Ectodermal cell (in vitro differentiated cells): ENCODE measurements at regions not wholly inside any gene's neighbourhood (a gene's known extent, or its start where the extent isn't known, plus 50 kb on each side); places are given as distances from the start of the nearest gene placed in this dataset.
"Not testable (repeated sequence)": the region's sequence is repeated elsewhere in the genome, so short reads cannot be mapped to it uniquely, and the experiment has no call there.

Experiments used
- H3K27ac ChIP-seq: 2 replicates; pipeline ENCODE4 v1.7.0; 2013; ENCODE audit warnings: mild to moderate bottlenecking, low read depth, low read length; ENCODE audit not compliant: insufficient read depth, poor library complexity, severe bottlenecking
- H3K27me3 ChIP-seq: 2 replicates; pipeline ENCODE4 v1.7.0; 2013; ENCODE audit warnings: mild to moderate bottlenecking, low read length; ENCODE audit not compliant: insufficient read depth, control insufficient read depth, poor library complexity, severe bottlenecking
- H3K36me3 ChIP-seq: one replicate; pipeline ENCODE4 v1.7.0; 2013; ENCODE audit warnings: low read length; ENCODE audit not compliant: control insufficient read depth, insufficient read depth
- H3K4me1 ChIP-seq: one replicate; pipeline ENCODE4 v1.7.0; 2013; ENCODE audit warnings: low read length; ENCODE audit not compliant: control insufficient read depth, insufficient read depth
- H3K4me3 ChIP-seq: 2 replicates; pipeline ENCODE4 v1.7.0; 2013; ENCODE audit warnings: low read depth, low read length, control low read depth; ENCODE audit not compliant: insufficient read depth
- H3K9me3 ChIP-seq: 2 replicates; pipeline ENCODE4 v1.7.0; 2013; ENCODE audit warnings: mild to moderate bottlenecking, low read length, moderate library complexity; ENCODE audit not compliant: control insufficient read depth
- WGBS, 2 experiments: methylation state at CpG; one replicate each; pipeline ENCODE4 v1.1.7; 2013; ENCODE audit warnings: missing lambda C conversion rate in 2 of 2; 5-methylcytosine and 5-hydroxymethylcytosine counted together

DNA sequence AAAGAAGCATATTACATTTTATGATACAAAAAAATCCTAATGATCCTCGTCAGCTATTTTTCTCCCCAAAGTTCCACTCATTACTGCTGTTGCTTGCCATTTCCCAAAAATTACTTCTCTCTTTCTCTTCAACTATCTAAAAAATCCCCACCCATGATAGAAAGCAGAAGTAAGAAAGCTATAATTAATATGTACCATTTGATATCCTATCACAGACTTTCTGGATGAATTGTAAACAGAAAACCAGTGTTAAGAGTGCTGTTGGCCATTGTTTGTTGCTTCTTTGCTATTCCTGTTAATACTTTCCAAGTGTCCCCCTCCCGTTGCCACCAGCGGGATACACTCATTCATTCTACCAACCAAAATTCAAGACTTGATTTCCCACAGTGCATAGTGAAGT, 136.3 kb upstream of the SMARCA2 start:
- Histone ChIP-seq H3K4me3 (no peak overlapping the region), H3K36me3 (no peaks in the 10 kb centered on the region), H3K27me3 (no peaks in the 10 kb centered on the region), H3K4me1 (no peaks in the 10 kb centered on the region), H3K9me3 (no peaks in the 10 kb centered on the region), H3K27ac (no peak overlapping the region)
- WGBS, 2 experiments = 97% methylated on average over 3 of the region's 3 CpGs

DNA sequence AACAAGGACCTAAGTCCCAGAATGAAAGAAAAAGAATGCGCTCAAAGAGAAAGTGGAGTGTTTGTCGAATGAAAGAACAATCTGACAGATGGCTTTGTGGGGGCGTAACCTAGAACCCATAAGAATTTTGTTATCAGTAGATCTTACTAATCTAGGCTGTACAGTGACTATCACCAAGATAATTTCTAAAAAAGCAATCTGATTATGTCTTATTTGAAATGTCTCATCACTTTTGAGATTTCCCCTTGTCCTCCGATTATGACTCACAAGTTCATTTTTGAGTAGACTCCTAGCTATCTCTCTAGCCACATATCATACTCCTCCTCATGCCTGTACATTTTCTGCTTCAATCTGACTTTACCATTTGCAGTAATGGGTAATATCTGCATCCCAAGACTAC, 135.6 kb upstream of the SMARCA2 start:
- Histone ChIP-seq H3K36me3 (no peaks in the 10 kb centered on the region), H3K4me1 (no peaks in the 10 kb centered on the region), H3K4me3 (no peak overlapping the region), H3K27me3 (no peaks in the 10 kb centered on the region), H3K9me3 (no peaks in the 10 kb centered on the region), H3K27ac (no peak overlapping the region)
- 91 to 95% methylated on average over 4 of the region's 4 CpGs for WGBS, 2 experiments

DNA sequence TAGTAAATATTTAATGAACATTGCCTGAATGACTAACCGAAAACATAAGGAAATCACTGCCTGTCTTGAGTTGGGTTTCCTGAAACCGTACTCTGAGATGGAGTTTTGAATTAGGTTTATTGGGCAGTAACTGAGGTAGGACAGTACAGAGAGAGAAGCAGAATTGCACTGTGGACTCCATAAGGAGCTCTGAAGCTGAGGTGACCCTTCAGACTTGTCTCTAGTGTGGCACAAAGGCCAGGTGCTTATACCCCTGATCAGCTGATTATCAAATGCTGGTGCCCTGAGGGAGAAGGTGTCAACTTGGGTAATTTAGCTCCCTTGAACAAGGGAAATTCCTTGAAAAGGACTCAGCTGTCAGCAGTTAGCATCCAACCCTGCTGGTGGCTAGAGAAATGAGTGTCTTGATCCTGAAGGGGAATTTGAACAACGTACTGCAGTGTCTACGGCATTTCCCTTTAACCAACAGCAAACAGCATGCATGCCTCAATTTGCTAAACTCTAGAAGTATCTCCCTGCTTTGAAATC, 135.0 kb upstream of the SMARCA2 start:
- Histone ChIP-seq H3K9me3 (no peaks in the 10 kb centered on the region), H3K4me3 (no peak overlapping the region), H3K27me3 (no peaks in the 10 kb centered on the region), H3K36me3 (no peaks in the 10 kb centered on the region), H3K27ac (no peak overlapping the region), H3K4me1 (no peaks in the 10 kb centered on the region)
- WGBS, 2 experiments = 91% methylated on average over 4 of the region's 4 CpGs

DNA sequence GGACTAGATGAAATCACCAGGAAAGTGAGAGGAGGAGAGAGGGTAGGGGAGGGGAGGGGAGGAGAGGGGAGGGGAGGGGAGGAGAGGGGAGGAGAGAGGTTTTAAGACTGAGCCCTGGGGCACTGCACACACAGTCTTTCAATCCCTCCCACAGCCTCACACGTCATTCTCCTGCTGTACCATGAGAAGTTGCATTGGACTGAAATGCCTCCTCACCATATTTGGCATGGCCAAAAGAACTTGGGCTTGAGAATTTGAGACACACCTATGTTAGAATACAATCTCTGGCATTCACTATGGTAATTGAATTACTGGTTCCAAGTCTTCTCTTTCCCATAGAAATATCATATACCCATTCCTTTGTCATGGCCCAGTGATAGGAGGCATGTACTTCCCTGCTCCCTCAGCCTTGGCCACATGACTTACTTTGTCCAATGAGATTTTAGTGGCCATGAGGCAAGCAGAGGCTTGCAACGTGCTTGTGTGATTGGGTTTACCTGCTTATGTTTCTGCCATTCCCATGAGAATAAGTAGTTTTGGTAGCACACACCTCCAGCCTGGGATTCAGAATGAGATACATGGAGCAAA, 133.3 kb upstream of the SMARCA2 start:
- H3K4me3 ChIP-seq = no peak overlapping the region
- 64 to 79% methylated on average over 2 of the region's 2 CpGs for WGBS, 2 experiments
- H3K4me1 ChIP-seq = no peaks in the 10 kb centered on the region
- H3K36me3 ChIP-seq = no peaks in the 10 kb centered on the region
- H3K9me3 ChIP-seq = no peaks in the 10 kb centered on the region
- no peak overlapping the region for H3K27ac ChIP-seq
- no peaks in the 10 kb centered on the region for H3K27me3 ChIP-seq

DNA sequence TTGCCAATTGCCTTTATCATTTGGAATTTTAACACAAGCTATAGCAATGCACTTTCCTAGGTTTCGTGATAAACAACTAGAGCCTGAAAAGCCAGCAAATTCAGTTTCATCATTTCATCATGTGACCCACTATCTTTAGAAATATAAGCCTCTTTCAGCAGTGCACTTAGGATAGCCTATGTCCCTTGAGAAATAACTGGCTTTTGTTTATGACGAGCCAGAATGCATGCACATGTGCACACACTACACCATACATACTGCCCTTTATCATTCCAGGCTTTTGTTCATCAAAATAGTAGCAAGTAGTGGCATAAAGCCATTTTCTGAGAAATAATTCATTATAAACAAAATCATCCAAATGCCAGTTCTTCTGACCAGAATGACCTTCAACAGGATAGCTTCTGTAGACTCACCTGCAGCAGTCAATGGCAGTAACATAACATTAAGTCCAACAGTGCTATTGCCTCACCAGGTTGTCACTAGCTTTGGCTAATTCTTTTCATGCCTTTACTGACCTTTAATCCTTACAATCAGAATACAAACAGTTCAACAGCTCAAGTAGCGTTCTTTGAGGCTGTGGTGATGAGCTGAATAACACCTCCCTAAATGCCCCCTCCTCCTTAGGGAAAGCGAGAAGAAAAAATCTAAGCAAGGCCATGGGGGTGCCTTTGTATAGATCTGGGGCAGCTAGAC, 132.3 kb upstream of the SMARCA2 start:
- WGBS, 2 experiments = 92 to 96% methylated on average over 4 of the region's 4 CpGs
- no peaks in the 10 kb centered on the region for H3K4me1 ChIP-seq
- no peaks in the 10 kb centered on the region for H3K27me3 ChIP-seq
- H3K4me3 ChIP-seq = no peak overlapping the region
- H3K36me3 ChIP-seq = no peaks in the 10 kb centered on the region
- no peaks in the 10 kb centered on the region for H3K9me3 ChIP-seq
- no peak overlapping the region for H3K27ac ChIP-seq

DNA sequence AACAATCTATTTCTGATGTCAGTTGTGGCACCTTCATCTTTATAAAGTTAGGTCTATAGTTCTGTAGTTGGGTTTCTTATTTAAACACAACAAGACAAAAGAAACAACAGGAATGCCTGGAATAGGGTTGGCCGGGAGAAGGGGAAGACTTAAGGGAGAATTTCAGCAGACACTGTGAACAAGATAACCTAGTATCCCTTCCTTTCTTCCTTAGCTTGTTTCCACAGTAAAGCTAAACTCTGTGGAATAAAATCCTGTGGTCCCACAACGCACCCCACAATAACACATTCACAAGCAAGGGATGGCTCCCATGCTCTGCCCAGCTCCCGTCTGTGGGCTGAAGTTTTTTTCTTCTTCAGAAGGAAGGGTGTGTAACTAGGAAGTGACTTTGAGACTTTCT, 124.9 kb upstream of the SMARCA2 start:
- H3K4me1 ChIP-seq = no peaks in the 10 kb centered on the region
- 95 to 100% methylated on average over 3 of the region's 3 CpGs for whole genome bisulfite sequencing, 2 experiments
- H3K4me3 ChIP-seq = no peak overlapping the region
- no peaks in the 10 kb centered on the region for H3K9me3 ChIP-seq
- H3K36me3 ChIP-seq = no peaks in the 10 kb centered on the region
- H3K27me3 ChIP-seq = no peaks in the 10 kb centered on the region
- no peak overlapping the region for H3K27ac ChIP-seq

DNA sequence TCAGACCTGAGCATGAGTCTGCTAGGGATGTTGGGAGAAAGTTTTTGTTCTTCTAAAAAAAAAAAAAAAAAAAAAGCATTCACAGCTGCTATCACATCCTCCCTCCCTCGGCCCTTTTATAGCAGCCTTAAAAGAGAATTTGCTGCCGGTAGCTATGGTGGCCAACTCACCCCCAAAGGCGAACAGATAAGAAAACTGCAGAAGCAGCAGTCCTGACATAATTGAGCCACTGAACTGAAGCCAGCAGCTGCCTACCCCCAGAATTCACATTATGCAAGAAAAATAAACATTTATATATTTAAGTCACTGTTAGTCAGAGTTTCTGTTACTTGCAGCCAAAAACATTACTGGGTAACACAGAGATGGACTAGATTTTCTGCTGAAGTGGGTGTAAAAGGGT, 124.3 kb upstream of the SMARCA2 start:
- H3K36me3 ChIP-seq = no peaks in the 10 kb centered on the region
- no peaks in the 10 kb centered on the region for H3K27me3 ChIP-seq
- H3K9me3 ChIP-seq = no peaks in the 10 kb centered on the region
- no peak overlapping the region for H3K27ac ChIP-seq
- 84 to 90% methylated on average over 3 of the region's 3 CpGs for WGBS, 2 experiments
- H3K4me3 ChIP-seq = no peak overlapping the region
- no peaks in the 10 kb centered on the region for H3K4me1 ChIP-seq

- 91 to 95% methylated on average over 5 to 6 of the region's 6 CpGs for WGBS, 2 experiments
- not testable (repeated sequence) for H3K4me3 ChIP-seq, H3K9me3 ChIP-seq
Measured at GRCh38 chr9:1903080-1903704, 112.0 kb upstream of the SMARCA2 start.

GRCh38 chr9:1907465-1907864, 107.7 kb upstream of the SMARCA2 start:
- H3K27ac ChIP-seq = no peak overlapping the region
- no peaks in the 10 kb centered on the region for H3K9me3 ChIP-seq
- no peaks in the 10 kb centered on the region for H3K27me3 ChIP-seq
- no peaks in the 10 kb centered on the region for H3K4me1 ChIP-seq
- H3K36me3 ChIP-seq = no peaks in the 10 kb centered on the region
- WGBS, 2 experiments = 86 to 89% methylated on average over 1 of the region's 1 CpG
- H3K4me3 ChIP-seq = no peak overlapping the region

More at GRCh38 chr9:1903080-1903704, 112.0 kb upstream of the SMARCA2 start:
- H3K36me3 ChIP-seq, H3K4me1 ChIP-seq, H3K27ac ChIP-seq, H3K27me3 ChIP-seq: not testable (repeated sequence)

DNA sequence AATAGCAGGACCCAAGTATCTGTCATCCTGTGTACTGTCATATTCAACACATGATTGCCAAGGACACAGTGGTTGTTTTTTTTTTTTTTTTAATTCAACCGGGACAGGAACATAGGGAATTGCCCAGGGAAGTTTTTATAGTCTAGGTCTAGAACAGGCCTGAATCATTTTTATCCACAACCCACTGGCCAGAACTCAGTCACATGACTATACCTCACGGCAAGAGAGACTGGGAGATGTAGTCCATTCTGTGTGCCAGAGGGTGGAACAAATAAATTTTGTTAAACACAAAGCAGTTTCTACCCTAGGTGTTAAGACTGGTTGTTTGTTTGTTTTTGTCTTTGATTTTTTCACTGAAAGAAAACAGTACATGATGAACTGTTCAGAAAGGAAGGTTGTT, 105.8 kb upstream of the SMARCA2 start:
- Histone ChIP-seq H3K9me3 (no peaks in the 10 kb centered on the region), H3K4me1 (no peaks in the 10 kb centered on the region), H3K27me3 (no peaks in the 10 kb centered on the region), H3K36me3 (no peaks in the 10 kb centered on the region), H3K4me3 (no peak overlapping the region), H3K27ac (no peak overlapping the region)
- 80 to 92% methylated on average over 2 of the region's 2 CpGs for WGBS, 2 experiments
